Amniotic epithelial cell (primary cell): ENCODE measurements at regions not wholly inside any gene's neighbourhood (a gene's known extent, or its start where the extent isn't known, plus 50 kb on each side); places are given as distances from the start of the nearest gene placed in this dataset.

ENCODE experiments used
- DNase-seq: peaks from one replicate; pipeline ENCODE4 v3.0.0-alpha.2; 2010; ENCODE audit warnings: low read depth

GRCh38 chr5:86030753-86031152, 587.0 kb upstream of the COX7C start:
- no peak for DNase-seq

GRCh38 chr5:86038566-86038965, 579.2 kb upstream of the COX7C start:
- DNase-seq, result no peak

GRCh38 chr5:86039351-86039750, 578.4 kb upstream of the COX7C start:
- no peak for DNase-seq

GRCh38 chr5:86070719-86071118, 547.0 kb upstream of the COX7C start:
- DNase-seq, result no peak

DNA sequence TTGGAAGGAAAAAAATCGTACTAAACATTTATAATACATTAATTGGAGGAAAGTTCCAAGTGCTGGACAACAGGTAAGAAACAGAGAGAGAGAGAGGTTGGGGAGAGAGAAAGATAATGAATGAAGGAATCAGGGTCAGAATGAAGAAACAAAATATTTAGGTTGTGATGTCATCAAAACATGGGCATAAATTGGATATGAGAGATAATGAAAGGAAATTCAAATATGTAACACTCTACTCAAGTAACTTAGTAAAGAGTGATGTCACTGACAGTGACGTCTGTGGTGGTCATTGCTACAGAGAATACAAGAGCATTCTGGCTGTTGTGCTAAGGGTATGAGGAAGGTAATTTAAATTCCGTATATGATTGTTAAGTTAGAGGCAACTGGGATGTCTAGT, 543.4 kb upstream of the COX7C start:
- DNase-seq, result no peak

- DNase-seq, result no peak
Measured at GRCh38 chr5:86075139-86075538, 542.6 kb upstream of the COX7C start.

- DNase-seq, result no peak
Measured at GRCh38 chr5:86095092-86095491, 522.6 kb upstream of the COX7C start.

- no peak for DNase-seq
Measured at GRCh38 chr5:86101966-86102365, 515.8 kb upstream of the COX7C start.

GRCh38 chr5:86108825-86109224, 508.9 kb upstream of the COX7C start:
- DNase-seq, result no peak

DNA sequence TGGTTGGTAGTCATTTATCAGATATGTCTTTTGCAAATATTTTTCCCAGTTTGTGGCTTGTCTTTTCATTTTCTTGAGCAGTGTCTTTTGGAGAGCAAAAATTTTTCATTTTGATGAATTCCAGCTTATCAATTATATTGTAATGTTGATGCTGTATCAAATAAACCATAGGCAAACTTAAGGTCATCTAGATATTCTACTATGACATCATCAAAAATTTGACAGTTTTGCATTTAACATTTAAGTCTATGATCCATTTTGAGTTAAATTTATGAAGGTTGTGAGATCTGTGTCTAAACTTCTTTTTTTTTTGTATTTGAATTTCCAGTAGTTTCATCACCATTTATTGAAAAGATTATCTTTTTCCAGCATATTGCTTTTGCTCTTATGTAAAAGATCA, 505.5 kb upstream of the COX7C start:
- DNase-seq, result no peak

DNA sequence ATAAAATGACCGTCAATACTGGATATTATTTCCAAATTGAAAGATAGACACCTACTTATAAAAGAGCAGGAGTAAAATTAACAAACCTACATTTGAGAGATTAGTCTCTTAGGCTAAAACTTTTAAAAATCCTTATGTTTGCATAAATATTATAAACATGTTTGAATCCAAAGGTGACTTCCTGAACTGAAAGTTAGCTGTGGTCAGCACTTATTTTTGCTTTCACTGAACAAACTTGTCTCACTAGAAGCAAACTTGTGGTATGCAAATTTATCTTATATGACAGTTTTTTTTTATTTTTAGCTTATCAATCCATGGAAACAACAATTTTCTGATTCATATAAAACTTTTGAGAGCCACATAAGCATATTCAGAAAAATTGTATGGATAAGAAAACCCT, 502.6 kb upstream of the COX7C start:
- no peak for DNase-seq

DNA sequence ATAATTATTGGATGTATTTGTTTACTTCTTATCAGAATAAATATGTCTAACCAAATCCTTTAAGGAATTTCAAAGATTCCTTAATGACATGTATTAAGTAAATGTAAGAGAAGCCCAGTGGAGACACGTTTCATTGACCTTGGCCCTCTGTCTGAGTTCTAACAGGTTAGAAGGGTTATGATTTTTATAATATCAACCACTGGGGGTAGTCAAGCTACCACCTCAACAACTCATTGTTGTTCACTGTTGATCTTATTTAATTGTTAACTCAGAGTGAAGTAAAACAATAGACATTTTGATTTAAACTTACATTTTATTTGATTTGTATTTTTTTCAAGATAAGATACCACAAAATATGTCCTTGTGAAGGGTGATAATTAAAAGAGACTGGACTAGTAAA, 499.2 kb upstream of the COX7C start:
- DNase-seq, result no peak

GRCh38 chr5:86124333-86124732, 493.4 kb upstream of the COX7C start:
- no peak for DNase-seq

GRCh38 chr5:86125731-86126601, 491.8 kb upstream of the COX7C start:
- DNase-seq, result no peak

GRCh38 chr5:86127696-86128095, 490.0 kb upstream of the COX7C start:
- no peak for DNase-seq

DNA sequence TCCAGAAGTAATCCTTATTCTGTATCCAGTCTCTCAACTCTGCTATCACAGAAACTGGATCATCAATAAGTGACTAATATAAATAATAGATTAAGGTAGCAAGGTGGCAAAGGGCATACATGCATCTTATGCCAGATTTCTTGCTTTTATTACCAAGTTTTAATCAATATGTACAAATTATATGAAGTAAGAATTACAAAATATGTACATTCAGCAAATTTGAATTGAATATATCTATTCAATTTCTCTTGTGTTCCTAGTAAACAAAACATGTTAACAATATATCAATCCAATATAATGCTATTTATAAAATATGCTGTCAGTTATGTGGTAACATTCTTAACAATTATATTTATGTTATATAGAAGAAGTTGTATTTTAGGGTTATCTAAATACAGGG, 488.7 kb upstream of the COX7C start:
- no peak for DNase-seq

- no peak for DNase-seq
Measured at GRCh38 chr5:86137297-86137696, 480.4 kb upstream of the COX7C start.

GRCh38 chr5:86143837-86144236, 473.9 kb upstream of the COX7C start:
- DNase-seq, result no peak

DNA sequence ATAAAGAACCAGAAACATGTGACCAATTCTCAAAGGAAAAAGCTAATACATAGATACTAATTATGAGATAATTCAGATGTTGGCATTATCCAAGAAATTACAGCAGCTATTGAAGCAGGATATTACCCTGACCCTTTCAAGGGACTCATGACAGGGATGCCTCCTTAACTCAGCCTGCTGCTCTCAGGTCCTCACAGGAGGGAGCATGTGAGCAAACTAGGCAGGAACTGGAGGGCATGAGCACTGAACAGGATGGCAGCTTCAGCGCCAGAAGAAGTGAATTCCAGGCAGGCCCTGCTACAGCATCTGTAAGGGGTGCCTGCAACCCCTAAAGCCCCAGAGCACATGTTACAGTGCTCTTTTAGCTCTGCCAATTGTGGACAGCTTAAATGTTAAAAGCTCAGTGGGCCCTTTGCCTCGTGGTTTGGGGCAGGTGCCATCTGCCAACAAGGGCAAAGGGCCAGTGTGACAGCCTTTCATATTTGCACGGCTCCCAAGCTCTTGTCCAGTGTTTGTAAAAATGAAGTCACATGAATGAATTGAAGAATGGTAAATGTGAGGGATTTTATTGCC, 464.7 kb upstream of the COX7C start:
- no peak for DNase-seq

GRCh38 chr5:86155796-86156195, 461.9 kb upstream of the COX7C start:
- DNase-seq, result no peak

- no peak for DNase-seq
Measured at GRCh38 chr5:86170194-86170593, 447.5 kb upstream of the COX7C start.

DNA sequence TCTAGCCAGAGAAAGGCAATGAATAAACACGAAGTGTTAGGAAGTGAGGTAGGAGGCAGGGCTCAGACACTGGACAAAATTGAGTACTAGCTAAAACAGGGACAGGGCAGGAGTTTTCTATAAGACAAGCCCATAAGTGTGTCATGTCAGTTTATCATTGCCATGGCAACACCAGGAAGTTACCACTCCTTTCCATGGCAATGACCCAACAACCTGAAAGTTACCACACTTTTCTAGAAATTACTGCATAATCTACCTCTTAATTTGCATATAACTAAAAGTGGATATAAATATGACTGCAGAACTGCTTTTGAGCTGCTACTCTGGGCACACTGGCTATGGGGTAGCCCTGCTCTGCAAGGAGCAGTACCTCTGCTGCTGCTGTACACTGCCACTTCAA, 442.5 kb upstream of the COX7C start:
- DNase-seq, result no peak

DNA sequence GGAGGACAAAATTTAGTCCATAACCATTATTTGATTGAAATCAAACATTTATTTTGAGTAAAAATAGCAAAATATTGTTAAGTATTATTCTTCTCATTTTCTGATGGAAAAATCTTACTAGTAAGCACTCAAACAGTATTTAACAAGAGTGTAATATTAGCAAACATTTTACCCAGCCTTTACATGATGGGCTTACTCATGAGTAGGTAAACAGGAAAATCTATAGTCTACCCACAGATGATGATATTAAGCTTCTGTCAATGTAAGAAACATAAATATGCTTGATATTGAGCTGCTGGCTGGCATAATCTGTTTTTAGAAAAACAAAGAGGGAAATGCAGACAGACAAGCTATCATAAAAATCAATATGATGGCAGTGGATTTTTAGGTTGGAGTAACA, 418.5 kb upstream of the COX7C start:
- no peak for DNase-seq

GRCh38 chr5:86228147-86228546, 389.6 kb upstream of the COX7C start:
- DNase-seq, result no peak
